Prostate gland (tissue), 2 donors: ENCODE measurements at regions not wholly inside any gene's neighbourhood (a gene's known extent, or its start where the extent isn't known, plus 50 kb on each side); places are given as distances from the start of the nearest gene placed in this dataset.

Source experiments
- CTCF ChIP-seq, 4 experiments: fragments of 200-600 bp in 2 of 4; fragments of 450-650 bp in 2 of 4; sonication (generic) in 2 of 4; IDR thresholded peaks; 1 replicate in 3 of 4; 2 replicates in 1 of 4; pipeline ENCODE4 v1.5.1; 2016 to 2019; ENCODE audit warnings: antibody characterized with exemption in 4 of 4, mild to moderate bottlenecking in 2 of 4, moderate library complexity in 2 of 4
- POLR2A ChIP-seq: fragments of 450-650 bp; IDR thresholded peaks from one replicate; pipeline ENCODE4 v1.6.1; 2016; ENCODE audit warnings: antibody characterized with exemption, mild to moderate bottlenecking

- TF ChIP-seq CTCF (IDR thresholded peaks at IDR 0.05) (no peak), POLR2A (no peak)
These were observed 513.2 kb upstream of the PTBP2 start for GRCh38 chr1:96208428-96208827.
